Liver (tissue), 8 donors: ENCODE measurements at regions not wholly inside any gene's neighbourhood (a gene's known extent, or its start where the extent isn't known, plus 50 kb on each side); places are given as distances from the start of the nearest gene placed in this dataset.
A peak's percentile ranks its signal among the peaks of the same experiment; 100 is the strongest.

ENCODE experiments used
- DNase-seq: peaks from one replicate; pipeline ENCODE4 v3.0.0-alpha.2; 2017; ENCODE audit warnings: low spot score
- H3K27ac ChIP-seq, 2 donors: one replicate each; pipeline ENCODE4 v1.7.0; 2013; ENCODE audit warnings: inconsistent platforms in 2 of 2, low read length in 2 of 2, control low read depth in 1 of 2, low read depth in 1 of 2, mild to moderate bottlenecking in 1 of 2
- H3K27me3 ChIP-seq, 4 donors: one replicate each; pipeline versions ENCODE4 v1.6.1 to v1.7.0; 2013; ENCODE audit warnings: low read length in 3 of 4, inconsistent platforms in 1 of 4, mild to moderate bottlenecking in 1 of 4, moderate library complexity in 1 of 4; ENCODE audit not compliant: control insufficient read depth in 4 of 4, insufficient read depth in 4 of 4
- H3K36me3 ChIP-seq, 4 donors: one replicate each; pipeline versions ENCODE4 v1.6.1 to v1.7.0; 2013; ENCODE audit warnings: low read length in 3 of 4, mild to moderate bottlenecking in 3 of 4, low read depth in 1 of 4, moderate library complexity in 1 of 4; ENCODE audit not compliant: control insufficient read depth in 4 of 4, insufficient read depth in 3 of 4
- H3K4me1 ChIP-seq, 4 donors: one replicate each; pipeline versions ENCODE4 v1.6.1 to v1.7.0; 2013; ENCODE audit warnings: low read length in 3 of 4, mild to moderate bottlenecking in 3 of 4, moderate library complexity in 1 of 4; ENCODE audit not compliant: control insufficient read depth in 4 of 4, insufficient read depth in 4 of 4
- H3K4me3 ChIP-seq, 3 donors: one replicate each; pipeline versions ENCODE4 v1.6.1 to v1.7.0; 2013; ENCODE audit warnings: low read length in 3 of 3, control low read depth in 1 of 3, low read depth in 1 of 3, mild to moderate bottlenecking in 1 of 3
- H3K9ac ChIP-seq, 2 donors: one replicate each; pipeline ENCODE4 v1.7.0; 2013; ENCODE audit warnings: low read length in 2 of 2, mild to moderate bottlenecking in 2 of 2, moderate library complexity in 2 of 2, control low read depth in 1 of 2, low read depth in 1 of 2
- H3K9me3 ChIP-seq, 4 donors: one replicate each; pipeline versions ENCODE4 v1.6.1 to v1.7.0; 2013; ENCODE audit warnings: low read length in 3 of 4; ENCODE audit not compliant: control insufficient read depth in 4 of 4
- EGR1 ChIP-seq, 2 donors: IDR thresholded peaks; 2 replicates each; pipeline ENCODE4 v1.6.1; 2016 to 2018; ENCODE audit warnings: antibody characterized with exemption in 2 of 2, low read depth in 2 of 2
- FOXA1 ChIP-seq: IDR thresholded peaks from 2 replicates; pipeline ENCODE4 v1.6.1; 2016; ENCODE audit warnings: antibody characterized with exemption
- FOXA2 ChIP-seq: IDR thresholded peaks from 2 replicates; pipeline ENCODE4 v1.6.1; 2016; ENCODE audit warnings: antibody characterized with exemption
- GABPA ChIP-seq, 2 donors: IDR thresholded peaks in 1 of 2; conservative IDR thresholded peaks in 1 of 2; 2 replicates each; pipeline ENCODE4 v1.6.1; 2016; ENCODE audit warnings: antibody characterized with exemption in 2 of 2, mild to moderate bottlenecking in 1 of 2, moderate library complexity in 1 of 2
- HNF4A ChIP-seq, 2 donors: conservative IDR thresholded peaks; 2 replicates each; pipeline ENCODE4 v1.6.1; 2016; ENCODE audit warnings: antibody characterized with exemption in 2 of 2, mild to moderate bottlenecking in 2 of 2
- HNF4G ChIP-seq: IDR thresholded peaks from 2 replicates; pipeline ENCODE4 v1.6.1; 2016; ENCODE audit warnings: antibody characterized with exemption
- JUND ChIP-seq, 2 donors: IDR thresholded peaks; 2 replicates each; pipeline ENCODE4 v1.6.1; 2016; ENCODE audit warnings: antibody characterized with exemption in 2 of 2
- NR2F2 ChIP-seq: IDR thresholded peaks from 2 replicates; pipeline ENCODE4 v1.6.1; 2016; ENCODE audit warnings: antibody characterized with exemption
- RAD21 ChIP-seq, 2 donors: IDR thresholded peaks; 2 replicates each; pipeline ENCODE4 v1.6.1; 2016; ENCODE audit warnings: antibody characterized with exemption in 2 of 2, mild to moderate bottlenecking in 2 of 2
- REST ChIP-seq: IDR thresholded peaks from 2 replicates; pipeline ENCODE4 v1.6.1; 2016; ENCODE audit warnings: antibody characterized with exemption, mild to moderate bottlenecking
- RXRA ChIP-seq, 2 donors: IDR thresholded peaks; 2 replicates each; pipeline ENCODE4 v1.6.1; 2017 to 2018; ENCODE audit warnings: antibody characterized with exemption in 2 of 2, mild to moderate bottlenecking in 1 of 2
- SP1 ChIP-seq: IDR thresholded peaks from 2 replicates; pipeline ENCODE4 v1.6.1; 2018; ENCODE audit warnings: antibody characterized with exemption, mild to moderate bottlenecking
- TAF1 ChIP-seq: conservative IDR thresholded peaks from 2 replicates; pipeline ENCODE4 v1.6.1; 2016; ENCODE audit warnings: antibody characterized with exemption, mild to moderate bottlenecking
- YY1 ChIP-seq: IDR thresholded peaks from 2 replicates; pipeline ENCODE4 v1.6.1; 2016; ENCODE audit warnings: antibody characterized with exemption, mild to moderate bottlenecking
- WGBS: extraction: QIAGEN DNeasy Blood & Tissue Kit; methylation state at CpG from one replicate; pipeline ENCODE4 v1.1.7; 2013; 5-methylcytosine and 5-hydroxymethylcytosine counted together
- TF ChIP-seq, protein P1 (sequence below): IDR thresholded peaks from 2 replicates; pipeline ENCODE4 v1.6.1; 2016; ENCODE audit warnings: antibody characterized with exemption
- TF ChIP-seq, protein P2 (sequence below): IDR thresholded peaks from 2 replicates; pipeline ENCODE4 v1.6.1; 2016; ENCODE audit warnings: antibody characterized with exemption
- TF ChIP-seq, protein P3 (sequence below): IDR thresholded peaks from 2 replicates; pipeline ENCODE4 v1.6.1; 2016; ENCODE audit warnings: antibody characterized with exemption
- TF ChIP-seq, protein P4 (sequence below): fragments of 150-350 bp; IDR thresholded peaks from 2 replicates; pipeline ENCODE4 v1.5.1; 2017; ENCODE audit warnings: improper control_type of control experiment, low read depth, low read length; ENCODE audit not compliant: missing input control
- donor health status: healthy.
- donor health status: healthy.
- donor health status: healthy.
- donor health status: healthy.
- donor health status: healthy.

- Histone ChIP-seq H3K4me3 (no peak overlapping the region), H3K36me3 (no peaks in the 10 kb centered on the region), H3K4me1 (peaks cover 5 to 14% (median 8%) of the 10 kb centered on the region in 4 donors), H3K9me3 (no peaks in the 10 kb centered on the region), H3K27ac (no peak overlapping the region), H3K9ac (no peak overlapping the region), H3K27me3 (no peaks in the 10 kb centered on the region)
- TF ChIP-seq NR2F2 (no peak), FOXA1 (no peak), YY1 (no peak), TAF1 (no peak), JUND (IDR thresholded peaks at IDR 0.05) (no peak), REST (no peak), FOXA2 (no peak)
- TF ChIP-seq, protein P1, sequence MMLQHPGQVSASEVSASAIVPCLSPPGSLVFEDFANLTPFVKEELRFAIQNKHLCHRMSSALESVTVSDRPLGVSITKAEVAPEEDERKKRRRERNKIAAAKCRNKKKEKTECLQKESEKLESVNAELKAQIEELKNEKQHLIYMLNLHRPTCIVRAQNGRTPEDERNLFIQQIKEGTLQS: no peak
- TF ChIP-seq, protein P2, sequence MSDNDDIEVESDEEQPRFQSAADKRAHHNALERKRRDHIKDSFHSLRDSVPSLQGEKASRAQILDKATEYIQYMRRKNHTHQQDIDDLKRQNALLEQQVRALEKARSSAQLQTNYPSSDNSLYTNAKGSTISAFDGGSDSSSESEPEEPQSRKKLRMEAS: no peak
- 90% methylated on average over 2 of the region's 2 CpGs for WGBS
- no peak for DNase-seq
These were observed 348.3 kb downstream of the ICE1 start for GRCh38 chr5:5770825-5771224.

- Histone ChIP-seq H3K4me1 (peaks cover 5 to 14% (median 8%) of the 10 kb centered on the region in 4 donors), H3K27ac (no peak overlapping the region), H3K9ac (no peak overlapping the region), H3K27me3 (no peaks in the 10 kb centered on the region), H3K9me3 (no peaks in the 10 kb centered on the region), H3K36me3 (no peaks in the 10 kb centered on the region), H3K4me3 (no peak overlapping the region)
- TF ChIP-seq, protein P2: peak; percentile 64
- TF ChIP-seq, protein P3, sequence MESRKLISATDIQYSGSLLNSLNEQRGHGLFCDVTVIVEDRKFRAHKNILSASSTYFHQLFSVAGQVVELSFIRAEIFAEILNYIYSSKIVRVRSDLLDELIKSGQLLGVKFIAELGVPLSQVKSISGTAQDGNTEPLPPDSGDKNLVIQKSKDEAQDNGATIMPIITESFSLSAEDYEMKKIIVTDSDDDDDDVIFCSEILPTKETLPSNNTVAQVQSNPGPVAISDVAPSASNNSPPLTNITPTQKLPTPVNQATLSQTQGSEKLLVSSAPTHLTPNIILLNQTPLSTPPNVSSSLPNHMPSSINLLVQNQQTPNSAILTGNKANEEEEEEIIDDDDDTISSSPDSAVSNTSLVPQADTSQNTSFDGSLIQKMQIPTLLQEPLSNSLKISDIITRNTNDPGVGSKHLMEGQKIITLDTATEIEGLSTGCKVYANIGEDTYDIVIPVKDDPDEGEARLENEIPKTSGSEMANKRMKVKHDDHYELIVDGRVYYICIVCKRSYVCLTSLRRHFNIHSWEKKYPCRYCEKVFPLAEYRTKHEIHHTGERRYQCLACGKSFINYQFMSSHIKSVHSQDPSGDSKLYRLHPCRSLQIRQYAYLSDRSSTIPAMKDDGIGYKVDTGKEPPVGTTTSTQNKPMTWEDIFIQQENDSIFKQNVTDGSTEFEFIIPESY: peak; percentile 68
- TF ChIP-seq RXRA (IDR thresholded peaks at IDR 0.05): peak; percentile 48 to 88
- TF ChIP-seq HNF4G: no peak
- TF ChIP-seq SP1: peak; percentile 62
- peak; percentile 57 for TF ChIP-seq REST
- TF ChIP-seq YY1: peak; percentile 61
- peak in 1 of 2 donors; percentile 32 for TF ChIP-seq EGR1 (IDR thresholded peaks at IDR 0.05; ENCODE audit: low read depth in 2 of 2)
- TF ChIP-seq TAF1: no peak
- peak; percentile 55 to 67 for TF ChIP-seq RAD21 (IDR thresholded peaks at IDR 0.05)
- peak; percentile 81 for TF ChIP-seq FOXA2
- TF ChIP-seq FOXA1: peak; percentile 75
- peak in 1 of 2 donors; percentile 82 for TF ChIP-seq JUND (IDR thresholded peaks at IDR 0.05)
- TF ChIP-seq HNF4A (conservative IDR thresholded peaks at IDR 0.05): peak; percentile 61 to 84
- TF ChIP-seq, protein P4, sequence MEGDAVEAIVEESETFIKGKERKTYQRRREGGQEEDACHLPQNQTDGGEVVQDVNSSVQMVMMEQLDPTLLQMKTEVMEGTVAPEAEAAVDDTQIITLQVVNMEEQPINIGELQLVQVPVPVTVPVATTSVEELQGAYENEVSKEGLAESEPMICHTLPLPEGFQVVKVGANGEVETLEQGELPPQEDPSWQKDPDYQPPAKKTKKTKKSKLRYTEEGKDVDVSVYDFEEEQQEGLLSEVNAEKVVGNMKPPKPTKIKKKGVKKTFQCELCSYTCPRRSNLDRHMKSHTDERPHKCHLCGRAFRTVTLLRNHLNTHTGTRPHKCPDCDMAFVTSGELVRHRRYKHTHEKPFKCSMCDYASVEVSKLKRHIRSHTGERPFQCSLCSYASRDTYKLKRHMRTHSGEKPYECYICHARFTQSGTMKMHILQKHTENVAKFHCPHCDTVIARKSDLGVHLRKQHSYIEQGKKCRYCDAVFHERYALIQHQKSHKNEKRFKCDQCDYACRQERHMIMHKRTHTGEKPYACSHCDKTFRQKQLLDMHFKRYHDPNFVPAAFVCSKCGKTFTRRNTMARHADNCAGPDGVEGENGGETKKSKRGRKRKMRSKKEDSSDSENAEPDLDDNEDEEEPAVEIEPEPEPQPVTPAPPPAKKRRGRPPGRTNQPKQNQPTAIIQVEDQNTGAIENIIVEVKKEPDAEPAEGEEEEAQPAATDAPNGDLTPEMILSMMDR: no peak
- TF ChIP-seq NR2F2: no peak
- TF ChIP-seq GABPA (IDR thresholded peaks at IDR 0.05 in 1 of 2, conservative IDR thresholded peaks at IDR 0.05 in 1 of 2): peak in 1 of 2 donors; percentile 21
- TF ChIP-seq, protein P1: no peak
- 39% methylated on average over 5 of the region's 5 CpGs for WGBS
- DNase-seq: no peak
These were observed 344.9 kb downstream of the ICE1 start for GRCh38 chr5:5767286-5767928.
